K562 (cell line): ENCODE measurements at regions not wholly inside any gene's neighbourhood (a gene's known extent, or its start where the extent isn't known, plus 50 kb on each side); places are given as distances from the start of the nearest gene placed in this dataset.

Experiments
- CBFA2T3 ChIP-seq: fragments of 450-650 bp; IDR thresholded peaks from 2 replicates; pipeline ENCODE4 v1.6.1; 2017
- DMBX1 ChIP-seq: fragments of 250-450 bp; sonication (Bioruptor Pico); IDR thresholded peaks from 2 replicates; pipeline ENCODE4 v1.8.0; 2022; ENCODE audit warnings: inconsistent platforms, mild to moderate bottlenecking, moderate library complexity, borderline replicate concordance
- ETV5 ChIP-seq: sonication (generic); formaldehyde crosslinking; IDR thresholded peaks from 2 replicates; pipeline ENCODE4 v1.4.0; 2020; ENCODE audit warnings: low read depth, mild to moderate bottlenecking, missing genetic modification reagents
- HIVEP1 ChIP-seq: fragments of 250-450 bp; sonication (Bioruptor Pico); IDR thresholded peaks from 2 replicates; pipeline ENCODE4 v1.4.0; 2020; ENCODE audit warnings: mild to moderate bottlenecking
- NFIC ChIP-seq: fragments of 450-650 bp; IDR thresholded peaks from 2 replicates; pipeline ENCODE4 v1.6.1; 2017; ENCODE audit warnings: mild to moderate bottlenecking, inconsistent platforms
- PHF20 ChIP-seq: fragments of 450-650 bp; IDR thresholded peaks from 2 replicates; pipeline ENCODE4 v1.6.1; 2018; ENCODE audit not compliant: partially characterized antibody
- RBM25 ChIP-seq: fragments of 200-400 bp; formaldehyde crosslinking; IDR thresholded peaks from 2 replicates; pipeline ENCODE4 v1.6.1; 2018; ENCODE audit warnings: low read length, low read depth, moderate library complexity; ENCODE audit not compliant: severe bottlenecking
- RFX7 ChIP-seq: fragments of 250-450 bp; sonication (Bioruptor Pico); IDR thresholded peaks from 2 replicates; pipeline ENCODE4 v1.5.1; 2021; ENCODE audit warnings: mild to moderate bottlenecking
- SMC3 ChIP-seq: conservative IDR thresholded peaks from 2 replicates; pipeline ENCODE4 v1.6.1; 2011; ENCODE audit warnings: low read depth, low read length, improper control_type of control experiment; ENCODE audit not compliant: insufficient read depth
- TF ChIP-seq, protein P1 (sequence below): fragments of 250-450 bp; sonication (Bioruptor Pico); IDR thresholded peaks from 2 replicates; pipeline ENCODE4 v1.5.0; 2021; ENCODE audit warnings: mild to moderate bottlenecking, moderate library complexity
- TF ChIP-seq, protein P2 (sequence below): fragments of 200-600 bp; sonication (generic); IDR thresholded peaks from one replicate; pipeline ENCODE4 v1.6.1; 2012; ENCODE audit warnings: mild to moderate bottlenecking, low read depth, low read length, inconsistent platforms

DNA sequence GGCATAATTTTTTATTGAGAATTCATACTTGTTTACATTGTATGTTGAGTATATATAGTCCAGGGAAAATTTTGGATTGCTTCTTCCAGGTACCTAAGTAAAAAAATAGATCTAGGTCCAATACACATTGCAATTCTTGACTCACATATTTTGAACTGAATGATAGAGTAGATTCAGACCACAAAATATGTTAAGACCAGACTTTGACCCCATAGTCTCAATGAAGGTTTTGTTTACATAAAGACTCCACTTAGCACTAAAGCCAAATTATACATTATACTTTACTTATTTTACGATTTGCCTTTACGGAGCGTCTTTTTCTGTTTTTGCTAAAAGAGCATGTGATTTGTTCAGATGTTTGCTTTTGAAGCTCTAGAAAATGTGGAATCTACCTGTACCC, 144.1 kb upstream of the PTCHD4 start (continued):
- TF ChIP-seq RBM25: no peak
- no peak for TF ChIP-seq RFX7 (CRISPR knock-in tag)
- no peak for TF ChIP-seq CBFA2T3
- TF ChIP-seq, protein P1, sequence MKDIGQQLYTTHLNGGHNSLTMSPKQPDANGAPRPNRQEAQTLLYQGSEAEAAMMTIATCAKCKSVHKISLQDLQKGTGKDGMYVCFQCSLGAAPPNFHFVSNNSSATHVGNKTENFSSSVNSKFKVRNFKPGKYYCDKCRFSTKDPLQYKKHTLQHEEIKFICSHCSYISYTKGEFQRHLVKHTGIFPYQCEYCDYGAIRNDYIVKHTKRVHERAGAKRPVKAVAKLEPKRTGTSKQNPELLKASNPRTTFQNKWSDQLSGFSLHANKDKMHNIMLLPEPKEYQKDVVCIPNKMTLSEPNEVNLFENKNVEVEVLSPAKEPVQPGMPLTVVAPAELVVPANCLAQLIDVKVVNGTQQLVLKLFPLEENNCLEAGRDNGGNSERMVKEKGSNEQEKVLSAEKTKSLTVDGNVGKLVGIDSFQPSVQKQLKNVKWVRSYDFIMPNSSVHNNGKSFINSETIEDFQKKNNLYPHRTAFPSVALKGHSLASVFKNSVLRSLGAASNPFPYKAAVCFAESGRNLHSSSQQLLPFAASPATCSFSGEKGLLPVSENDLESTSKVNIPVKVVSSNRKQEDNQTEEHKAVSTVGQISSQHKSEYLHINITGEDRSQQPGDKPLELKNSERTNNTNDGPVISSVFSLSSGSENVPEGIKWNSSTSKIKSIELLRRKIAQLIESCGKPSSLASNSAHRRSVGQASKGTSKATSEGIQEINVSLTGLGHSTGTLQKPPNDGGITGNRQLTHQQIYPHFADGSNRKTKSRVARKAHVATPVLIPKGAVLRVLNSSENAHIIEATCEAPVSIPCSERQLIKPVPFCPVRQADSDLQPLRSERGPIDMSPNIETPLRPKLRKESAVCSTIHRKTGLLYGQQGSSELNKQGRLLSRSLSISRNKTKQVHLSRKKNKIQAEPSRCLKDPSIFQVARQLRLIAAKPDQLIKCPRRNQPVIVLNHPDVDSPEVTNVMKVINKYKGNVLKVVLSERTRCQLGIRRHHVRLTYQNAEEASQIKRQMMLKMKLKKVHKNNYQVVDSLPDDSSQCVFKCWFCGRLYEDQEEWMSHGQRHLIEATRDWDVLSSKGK (CRISPR knock-in tag): no peak
- no peak for TF ChIP-seq DMBX1
- TF ChIP-seq NFIC: no peak
- TF ChIP-seq PHF20: no peak
- no peak for TF ChIP-seq ETV5 (CRISPR knock-in tag)
- TF ChIP-seq SMC3: no peak
- TF ChIP-seq, protein P2, sequence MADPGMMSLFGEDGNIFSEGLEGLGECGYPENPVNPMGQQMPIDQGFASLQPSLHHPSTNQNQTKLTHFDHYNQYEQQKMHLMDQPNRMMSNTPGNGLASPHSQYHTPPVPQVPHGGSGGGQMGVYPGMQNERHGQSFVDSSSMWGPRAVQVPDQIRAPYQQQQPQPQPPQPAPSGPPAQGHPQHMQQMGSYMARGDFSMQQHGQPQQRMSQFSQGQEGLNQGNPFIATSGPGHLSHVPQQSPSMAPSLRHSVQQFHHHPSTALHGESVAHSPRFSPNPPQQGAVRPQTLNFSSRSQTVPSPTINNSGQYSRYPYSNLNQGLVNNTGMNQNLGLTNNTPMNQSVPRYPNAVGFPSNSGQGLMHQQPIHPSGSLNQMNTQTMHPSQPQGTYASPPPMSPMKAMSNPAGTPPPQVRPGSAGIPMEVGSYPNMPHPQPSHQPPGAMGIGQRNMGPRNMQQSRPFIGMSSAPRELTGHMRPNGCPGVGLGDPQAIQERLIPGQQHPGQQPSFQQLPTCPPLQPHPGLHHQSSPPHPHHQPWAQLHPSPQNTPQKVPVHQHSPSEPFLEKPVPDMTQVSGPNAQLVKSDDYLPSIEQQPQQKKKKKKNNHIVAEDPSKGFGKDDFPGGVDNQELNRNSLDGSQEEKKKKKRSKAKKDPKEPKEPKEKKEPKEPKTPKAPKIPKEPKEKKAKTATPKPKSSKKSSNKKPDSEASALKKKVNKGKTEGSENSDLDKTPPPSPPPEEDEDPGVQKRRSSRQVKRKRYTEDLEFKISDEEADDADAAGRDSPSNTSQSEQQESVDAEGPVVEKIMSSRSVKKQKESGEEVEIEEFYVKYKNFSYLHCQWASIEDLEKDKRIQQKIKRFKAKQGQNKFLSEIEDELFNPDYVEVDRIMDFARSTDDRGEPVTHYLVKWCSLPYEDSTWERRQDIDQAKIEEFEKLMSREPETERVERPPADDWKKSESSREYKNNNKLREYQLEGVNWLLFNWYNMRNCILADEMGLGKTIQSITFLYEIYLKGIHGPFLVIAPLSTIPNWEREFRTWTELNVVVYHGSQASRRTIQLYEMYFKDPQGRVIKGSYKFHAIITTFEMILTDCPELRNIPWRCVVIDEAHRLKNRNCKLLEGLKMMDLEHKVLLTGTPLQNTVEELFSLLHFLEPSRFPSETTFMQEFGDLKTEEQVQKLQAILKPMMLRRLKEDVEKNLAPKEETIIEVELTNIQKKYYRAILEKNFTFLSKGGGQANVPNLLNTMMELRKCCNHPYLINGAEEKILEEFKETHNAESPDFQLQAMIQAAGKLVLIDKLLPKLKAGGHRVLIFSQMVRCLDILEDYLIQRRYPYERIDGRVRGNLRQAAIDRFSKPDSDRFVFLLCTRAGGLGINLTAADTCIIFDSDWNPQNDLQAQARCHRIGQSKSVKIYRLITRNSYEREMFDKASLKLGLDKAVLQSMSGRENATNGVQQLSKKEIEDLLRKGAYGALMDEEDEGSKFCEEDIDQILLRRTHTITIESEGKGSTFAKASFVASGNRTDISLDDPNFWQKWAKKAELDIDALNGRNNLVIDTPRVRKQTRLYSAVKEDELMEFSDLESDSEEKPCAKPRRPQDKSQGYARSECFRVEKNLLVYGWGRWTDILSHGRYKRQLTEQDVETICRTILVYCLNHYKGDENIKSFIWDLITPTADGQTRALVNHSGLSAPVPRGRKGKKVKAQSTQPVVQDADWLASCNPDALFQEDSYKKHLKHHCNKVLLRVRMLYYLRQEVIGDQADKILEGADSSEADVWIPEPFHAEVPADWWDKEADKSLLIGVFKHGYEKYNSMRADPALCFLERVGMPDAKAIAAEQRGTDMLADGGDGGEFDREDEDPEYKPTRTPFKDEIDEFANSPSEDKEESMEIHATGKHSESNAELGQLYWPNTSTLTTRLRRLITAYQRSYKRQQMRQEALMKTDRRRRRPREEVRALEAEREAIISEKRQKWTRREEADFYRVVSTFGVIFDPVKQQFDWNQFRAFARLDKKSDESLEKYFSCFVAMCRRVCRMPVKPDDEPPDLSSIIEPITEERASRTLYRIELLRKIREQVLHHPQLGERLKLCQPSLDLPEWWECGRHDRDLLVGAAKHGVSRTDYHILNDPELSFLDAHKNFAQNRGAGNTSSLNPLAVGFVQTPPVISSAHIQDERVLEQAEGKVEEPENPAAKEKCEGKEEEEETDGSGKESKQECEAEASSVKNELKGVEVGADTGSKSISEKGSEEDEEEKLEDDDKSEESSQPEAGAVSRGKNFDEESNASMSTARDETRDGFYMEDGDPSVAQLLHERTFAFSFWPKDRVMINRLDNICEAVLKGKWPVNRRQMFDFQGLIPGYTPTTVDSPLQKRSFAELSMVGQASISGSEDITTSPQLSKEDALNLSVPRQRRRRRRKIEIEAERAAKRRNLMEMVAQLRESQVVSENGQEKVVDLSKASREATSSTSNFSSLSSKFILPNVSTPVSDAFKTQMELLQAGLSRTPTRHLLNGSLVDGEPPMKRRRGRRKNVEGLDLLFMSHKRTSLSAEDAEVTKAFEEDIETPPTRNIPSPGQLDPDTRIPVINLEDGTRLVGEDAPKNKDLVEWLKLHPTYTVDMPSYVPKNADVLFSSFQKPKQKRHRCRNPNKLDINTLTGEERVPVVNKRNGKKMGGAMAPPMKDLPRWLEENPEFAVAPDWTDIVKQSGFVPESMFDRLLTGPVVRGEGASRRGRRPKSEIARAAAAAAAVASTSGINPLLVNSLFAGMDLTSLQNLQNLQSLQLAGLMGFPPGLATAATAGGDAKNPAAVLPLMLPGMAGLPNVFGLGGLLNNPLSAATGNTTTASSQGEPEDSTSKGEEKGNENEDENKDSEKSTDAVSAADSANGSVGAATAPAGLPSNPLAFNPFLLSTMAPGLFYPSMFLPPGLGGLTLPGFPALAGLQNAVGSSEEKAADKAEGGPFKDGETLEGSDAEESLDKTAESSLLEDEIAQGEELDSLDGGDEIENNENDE: no peak
- TF ChIP-seq HIVEP1 (CRISPR knock-in tag): no peak
